GM13977 (cell line): ENCODE measurements at regions not wholly inside any gene's neighbourhood (a gene's known extent, or its start where the extent isn't known, plus 50 kb on each side); places are given as distances from the start of the nearest gene placed in this dataset.

ENCODE experiments used
- DNase-seq: peaks from one replicate; pipeline ENCODE4 v3.0.0; 2012; ENCODE audit warnings: low spot score
- in situ Hi-C: fragments of 300-500 bp; cut with MboI; formaldehyde crosslinking; loops from one replicate; pipeline ENCODE4 v1.12.0; 2022; ENCODE audit warnings: low sequenced_read_pairs, low pct_unique_long_range_greater_than_20kb, mixed read lengths, inconsistent platforms; ENCODE audit not compliant: unreplicated experiment
- TF ChIP-seq, protein P1 (sequence below): IDR thresholded peaks from 2 replicates; pipeline ENCODE4 v1.5.1; 2012; ENCODE audit warnings: mild to moderate bottlenecking, control low read depth; ENCODE audit not compliant: insufficient read depth; ENCODE audit errors: extremely low read depth, missing control alignments

DNA sequence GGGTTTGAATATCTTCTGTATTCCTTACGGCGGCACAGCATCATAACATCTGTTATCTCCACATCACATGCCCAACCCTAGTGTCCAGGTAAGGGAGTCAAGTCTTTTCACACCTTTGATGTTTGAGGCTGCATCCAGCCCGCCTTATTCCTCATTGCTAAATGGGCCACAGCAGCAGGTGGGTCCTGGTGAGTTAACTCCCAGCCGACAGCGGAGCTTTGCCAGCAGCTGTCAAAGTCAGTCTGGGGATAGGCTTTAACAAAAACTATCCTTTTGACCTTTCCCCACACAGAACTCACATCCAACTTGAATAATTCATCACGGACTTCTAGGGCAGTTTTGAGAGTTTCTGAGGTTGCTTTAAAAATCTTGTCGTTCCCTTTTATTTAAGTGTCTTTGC lies 235.1 kb downstream of the DLEU7 start:
- DNase-seq: no peak
- in situ Hi-C loops: no loop called here
- TF ChIP-seq, protein P1, sequence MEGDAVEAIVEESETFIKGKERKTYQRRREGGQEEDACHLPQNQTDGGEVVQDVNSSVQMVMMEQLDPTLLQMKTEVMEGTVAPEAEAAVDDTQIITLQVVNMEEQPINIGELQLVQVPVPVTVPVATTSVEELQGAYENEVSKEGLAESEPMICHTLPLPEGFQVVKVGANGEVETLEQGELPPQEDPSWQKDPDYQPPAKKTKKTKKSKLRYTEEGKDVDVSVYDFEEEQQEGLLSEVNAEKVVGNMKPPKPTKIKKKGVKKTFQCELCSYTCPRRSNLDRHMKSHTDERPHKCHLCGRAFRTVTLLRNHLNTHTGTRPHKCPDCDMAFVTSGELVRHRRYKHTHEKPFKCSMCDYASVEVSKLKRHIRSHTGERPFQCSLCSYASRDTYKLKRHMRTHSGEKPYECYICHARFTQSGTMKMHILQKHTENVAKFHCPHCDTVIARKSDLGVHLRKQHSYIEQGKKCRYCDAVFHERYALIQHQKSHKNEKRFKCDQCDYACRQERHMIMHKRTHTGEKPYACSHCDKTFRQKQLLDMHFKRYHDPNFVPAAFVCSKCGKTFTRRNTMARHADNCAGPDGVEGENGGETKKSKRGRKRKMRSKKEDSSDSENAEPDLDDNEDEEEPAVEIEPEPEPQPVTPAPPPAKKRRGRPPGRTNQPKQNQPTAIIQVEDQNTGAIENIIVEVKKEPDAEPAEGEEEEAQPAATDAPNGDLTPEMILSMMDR: no peak

DNA sequence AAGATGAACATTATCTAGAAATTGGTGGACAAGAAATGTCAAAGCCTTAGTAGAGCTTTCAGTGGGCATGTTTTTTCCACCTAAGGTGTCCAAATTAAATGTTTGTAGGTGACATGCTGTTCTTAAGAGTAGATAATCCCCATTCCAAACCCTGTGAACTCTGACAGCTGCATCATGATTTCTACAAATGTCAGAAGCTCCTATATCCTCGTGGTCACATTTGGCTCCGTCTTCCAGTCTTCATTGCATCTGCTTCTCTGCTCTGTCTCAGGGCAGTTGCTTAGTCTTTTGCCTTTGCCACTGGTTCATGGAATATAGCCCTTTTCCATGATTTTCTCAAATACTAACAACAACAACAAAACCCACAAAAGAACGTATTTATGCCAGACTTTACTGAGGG lies 234.5 kb downstream of the DLEU7 start:
- in situ Hi-C loops: no loop called here
- TF ChIP-seq, protein P1: no peak
- DNase-seq: no peak

DNA sequence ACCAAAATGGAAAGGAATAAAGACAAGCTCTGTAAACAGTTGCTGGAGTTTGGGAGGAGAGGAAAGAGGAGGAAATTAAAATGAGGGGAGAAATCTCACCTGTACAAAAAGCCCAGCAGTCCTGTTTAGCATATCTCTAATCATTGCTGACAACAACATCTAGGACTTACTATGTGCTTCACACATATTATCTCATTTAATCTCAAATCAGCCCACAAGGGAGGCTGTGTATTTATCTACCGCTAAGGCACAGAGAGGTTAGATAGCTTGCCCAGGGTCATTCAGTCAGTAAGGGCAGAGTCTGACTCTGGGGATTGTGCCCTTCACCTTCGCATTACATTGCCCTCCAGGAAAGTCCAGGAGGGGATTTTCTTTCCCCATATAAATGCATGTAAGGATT lies 233.3 kb downstream of the DLEU7 start:
- in situ Hi-C loops: no loop called here
- DNase-seq: no peak
- TF ChIP-seq, protein P1: no peak

DNA sequence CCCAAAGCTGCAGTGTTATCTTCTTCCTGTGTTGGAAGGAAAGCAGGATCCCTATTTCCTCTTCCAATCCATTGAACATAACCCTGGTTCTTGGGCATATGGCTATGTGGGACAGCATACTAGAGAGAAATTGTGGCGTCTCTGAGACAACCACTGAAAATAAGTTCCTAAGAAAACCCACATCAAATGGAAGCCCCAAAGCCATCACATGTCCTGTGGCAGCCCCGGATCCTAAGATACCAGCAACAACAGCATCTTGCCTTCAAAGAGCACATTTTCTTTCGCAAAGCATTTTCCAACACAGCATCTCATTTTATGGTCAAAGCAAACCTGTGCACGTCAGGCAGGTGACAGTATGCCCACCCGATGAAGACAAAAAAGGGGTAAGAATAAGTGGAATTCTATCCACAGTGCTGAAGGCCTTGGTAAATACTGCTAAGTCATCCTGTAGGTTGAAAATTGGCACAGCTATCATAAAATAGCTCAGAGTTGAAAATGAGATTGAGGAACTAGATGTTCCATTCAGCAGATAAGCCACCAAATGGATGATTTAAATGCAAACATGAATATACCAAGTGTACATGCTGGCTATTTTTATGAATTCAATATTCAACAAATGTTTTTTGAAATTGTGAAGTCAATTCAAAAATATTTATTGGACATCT lies 232.2 kb downstream of the DLEU7 start:
- in situ Hi-C loops: no loop called here

DNA sequence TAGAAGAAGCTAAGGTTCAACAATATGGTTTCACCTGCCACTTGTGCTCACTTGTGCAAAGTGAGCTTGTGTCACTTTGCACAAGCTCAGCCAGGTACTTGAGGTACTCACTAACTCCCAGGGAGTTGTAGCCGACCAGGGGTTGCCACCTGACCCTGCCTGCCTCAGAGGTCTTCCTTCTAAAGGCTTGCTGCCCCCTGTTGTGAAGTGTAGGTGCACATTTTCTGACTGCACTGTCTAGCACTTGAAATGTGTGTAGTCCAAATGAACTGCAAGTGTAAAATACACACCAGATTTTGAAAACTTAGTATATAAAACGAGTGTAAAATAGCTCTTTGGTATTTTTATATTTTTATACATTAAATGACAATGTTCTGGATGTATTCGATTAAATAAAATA lies 230.8 kb downstream of the DLEU7 start:
- in situ Hi-C loops: no loop called here
- TF ChIP-seq, protein P1: no peak
- DNase-seq: no peak

More for the DNA sequence above, 232.2 kb downstream of the DLEU7 start:
- no peak for DNase-seq
- TF ChIP-seq, protein P1: no peak

DNA sequence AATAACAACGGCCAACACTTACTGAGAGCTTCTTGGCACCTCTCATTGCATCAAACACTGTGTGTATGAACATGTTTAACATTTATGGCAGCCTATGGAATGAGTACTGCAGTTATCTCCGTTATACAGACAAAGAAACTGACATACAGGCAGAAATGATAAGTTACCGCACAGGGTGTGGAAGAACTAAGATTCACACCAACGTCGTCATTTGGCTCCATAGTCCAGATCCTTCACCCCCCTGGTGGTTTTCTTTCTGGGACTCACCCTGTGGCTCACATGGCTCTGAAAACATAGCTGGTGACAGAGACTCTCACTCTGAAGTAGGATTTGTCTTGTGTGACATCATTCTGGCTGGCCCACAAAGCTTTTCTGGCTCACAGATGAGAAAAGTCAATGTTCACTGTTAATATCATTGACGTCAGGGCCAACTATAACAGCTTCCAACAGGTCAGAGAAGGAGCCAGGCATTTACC lies 230.1 kb downstream of the DLEU7 start:
- DNase-seq: no peak
- in situ Hi-C loops: no loop called here
- TF ChIP-seq, protein P1: no peak
